ENCODE measurements at regions not wholly inside any gene's neighbourhood (a gene's known extent, or its start where the extent isn't known, plus 50 kb on each side); places are given as distances from the start of the nearest gene placed in this dataset.

GRCh38 chr4:1506956-1507721 lies 100.9 kb upstream of the NKX1-1 start:
- DNase-seq = no peak

- no peak for DNase-seq
Measured at GRCh38 chr4:1505511-1506460, 99.5 kb upstream of the NKX1-1 start.

DNA sequence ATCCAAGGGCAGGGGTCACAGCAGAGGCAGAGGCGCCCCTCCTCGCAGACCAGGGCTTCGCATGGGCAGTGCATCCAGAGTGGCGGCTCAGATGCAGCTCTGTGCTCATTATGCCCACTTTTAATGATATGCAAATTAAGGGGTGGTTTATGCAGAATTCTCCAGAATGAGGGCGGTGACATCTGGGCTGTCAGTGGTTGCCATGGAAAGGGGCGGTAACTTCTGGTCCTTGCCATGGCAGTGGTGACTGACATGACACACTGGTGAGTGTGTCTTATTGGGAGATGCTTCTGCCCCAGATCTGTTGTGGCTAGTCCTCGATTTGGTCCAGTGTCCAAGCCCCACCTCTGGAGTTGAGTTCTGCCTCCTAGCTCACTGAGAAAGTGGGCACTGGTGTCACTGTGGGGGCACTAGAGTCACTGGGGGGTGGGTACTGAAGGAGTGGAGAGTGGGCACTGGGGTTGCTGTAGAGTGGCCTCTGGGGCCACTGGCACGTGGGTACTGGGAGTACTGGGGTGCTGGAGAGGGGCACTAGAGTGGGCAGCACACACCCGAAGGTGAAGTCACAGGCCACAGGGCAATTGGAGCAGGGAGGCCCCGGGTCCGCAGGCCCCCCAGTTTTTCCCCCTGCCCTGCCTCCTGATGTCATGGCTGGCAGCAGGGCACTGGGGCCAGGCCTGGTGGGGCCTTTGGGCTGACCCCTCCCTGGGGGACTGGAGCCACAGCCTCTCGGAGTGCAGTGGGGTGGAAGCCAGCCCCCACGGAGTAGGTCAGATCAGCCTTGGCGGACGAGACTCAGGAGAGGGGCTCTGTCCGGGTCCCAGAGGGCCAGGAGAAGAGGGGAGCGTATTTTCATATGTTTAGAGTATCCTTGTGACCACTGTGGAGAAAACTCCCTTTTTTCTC lies 98.6 kb upstream of the NKX1-1 start:
- DNase-seq = no peak

GRCh38 chr4:1503583-1504471 lies 97.6 kb upstream of the NKX1-1 start:
- no peak for DNase-seq

DNA sequence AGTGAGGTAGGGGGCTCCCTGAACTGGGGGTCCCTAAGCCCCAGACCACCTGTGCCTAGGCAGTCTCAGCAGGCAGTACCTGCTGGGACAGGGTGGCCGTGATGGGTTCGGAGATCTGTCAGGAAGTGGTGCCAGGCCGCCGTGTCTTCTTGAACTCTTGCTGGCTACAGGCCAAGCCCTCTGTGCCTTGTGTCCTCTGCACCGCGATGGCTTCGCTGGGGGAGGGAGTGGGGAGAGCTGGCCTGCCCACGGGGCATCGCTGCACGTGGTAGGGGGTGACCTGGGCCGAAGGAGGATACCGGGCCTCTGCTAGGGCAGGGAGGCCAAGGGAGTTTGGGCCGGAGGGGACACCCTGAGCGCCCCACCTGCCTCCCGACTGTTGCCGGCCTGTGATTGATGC lies 96.7 kb upstream of the NKX1-1 start:
- no peak for DNase-seq

- DNase-seq = no peak
Measured at GRCh38 chr4:1502501-1502886, 96.3 kb upstream of the NKX1-1 start.

DNA sequence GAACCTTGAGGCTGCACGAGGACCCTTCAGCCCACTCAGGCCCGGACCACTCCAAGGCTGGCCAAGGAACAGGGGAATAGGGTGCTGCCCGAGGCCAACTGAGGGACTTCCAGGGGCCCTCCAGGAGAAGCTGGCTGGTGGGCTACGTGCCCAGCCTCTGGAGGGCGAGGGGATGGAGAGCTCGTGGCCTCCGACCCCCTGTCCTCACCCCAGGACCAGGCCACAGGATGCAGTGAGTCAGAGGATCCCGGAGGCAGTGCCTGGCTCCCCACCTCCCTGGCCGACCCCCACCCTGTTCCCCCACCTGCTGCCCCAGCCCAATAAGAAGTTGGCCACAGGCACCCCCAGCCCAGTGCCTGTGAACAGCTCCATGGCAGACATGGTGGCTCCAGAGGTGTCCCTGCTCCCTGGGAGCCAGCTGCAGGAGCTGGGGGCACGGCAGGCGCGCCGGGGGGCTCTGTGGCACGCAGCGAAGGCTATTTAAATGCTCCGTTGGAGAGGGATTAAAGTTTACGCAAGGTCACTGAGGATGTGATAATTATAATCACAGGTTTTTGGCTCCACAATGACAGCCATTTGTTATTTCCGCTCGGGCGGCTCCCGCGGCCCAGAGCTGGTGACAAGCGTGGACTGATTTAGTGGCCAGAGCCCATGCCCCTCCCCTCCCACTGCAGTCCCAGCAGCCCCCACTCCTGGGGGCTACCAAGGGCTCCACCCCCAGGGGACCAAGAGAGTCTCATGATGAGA lies 95.7 kb upstream of the NKX1-1 start:
- no peak for DNase-seq

- no peak for DNase-seq
Measured at GRCh38 chr4:1500966-1501753, 94.9 kb upstream of the NKX1-1 start.

- DNase-seq = no peak
Measured at GRCh38 chr4:1500231-1500965, 94.2 kb upstream of the NKX1-1 start.

GRCh38 chr4:1499465-1499864 lies 93.2 kb upstream of the NKX1-1 start:
- DNase-seq = no peak

DNA sequence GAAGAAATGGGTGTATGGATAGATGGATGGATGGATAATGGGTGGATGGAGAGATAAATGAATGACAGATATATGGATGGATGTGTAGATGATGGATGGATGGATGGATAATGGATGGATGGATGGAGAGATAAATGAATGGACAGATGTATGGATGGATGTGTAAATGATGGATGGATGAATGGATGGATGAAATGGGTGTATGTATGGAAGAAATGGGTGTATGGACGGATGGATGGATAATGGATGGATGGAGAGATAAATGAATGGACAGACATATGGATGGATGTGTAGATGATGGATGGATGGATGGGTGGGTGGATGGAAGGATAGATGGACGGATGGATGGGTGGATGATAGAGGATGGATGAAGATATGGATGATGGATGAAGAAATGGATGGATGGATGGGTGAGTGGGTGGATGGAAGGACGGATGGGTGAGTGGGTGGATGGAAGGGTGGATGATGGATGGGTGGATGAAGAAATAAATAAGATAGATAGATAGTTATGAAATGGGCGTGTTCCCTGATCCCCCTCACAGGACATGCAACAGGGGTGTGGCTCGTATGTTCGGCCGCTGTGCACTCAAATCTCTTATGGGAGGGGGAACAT lies 91.1 kb upstream of the NKX1-1 start:
- no peak for DNase-seq

DNA sequence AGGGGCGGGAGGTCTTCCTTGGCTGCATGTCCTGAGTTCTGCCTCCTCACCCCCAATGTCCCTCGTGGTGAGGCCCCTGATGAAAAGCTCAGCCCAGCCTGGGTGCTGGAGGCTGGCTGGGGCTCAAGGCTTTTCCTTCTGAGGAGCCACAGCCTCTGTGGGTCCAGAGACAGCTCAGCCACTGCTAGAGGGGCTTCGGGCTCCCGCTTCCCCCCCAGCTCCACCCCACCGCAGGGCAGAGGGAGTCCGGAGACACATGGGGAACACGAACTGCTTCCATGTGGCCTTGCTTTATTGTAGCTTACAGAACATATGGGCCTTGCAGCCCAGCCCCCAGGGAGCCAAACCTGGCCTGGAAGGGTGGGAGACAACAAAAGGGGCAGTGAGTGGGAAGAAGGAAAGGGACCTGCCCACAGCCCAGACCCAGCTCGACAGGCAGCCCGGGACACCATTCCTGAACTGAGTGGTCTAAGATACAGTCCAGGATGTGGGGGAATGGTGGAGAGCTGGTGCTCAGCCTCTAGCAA lies 89.9 kb upstream of the NKX1-1 start:
- no peak for DNase-seq

- no peak for DNase-seq
Measured at GRCh38 chr4:1495416-1496115, 89.3 kb upstream of the NKX1-1 start.

DNA sequence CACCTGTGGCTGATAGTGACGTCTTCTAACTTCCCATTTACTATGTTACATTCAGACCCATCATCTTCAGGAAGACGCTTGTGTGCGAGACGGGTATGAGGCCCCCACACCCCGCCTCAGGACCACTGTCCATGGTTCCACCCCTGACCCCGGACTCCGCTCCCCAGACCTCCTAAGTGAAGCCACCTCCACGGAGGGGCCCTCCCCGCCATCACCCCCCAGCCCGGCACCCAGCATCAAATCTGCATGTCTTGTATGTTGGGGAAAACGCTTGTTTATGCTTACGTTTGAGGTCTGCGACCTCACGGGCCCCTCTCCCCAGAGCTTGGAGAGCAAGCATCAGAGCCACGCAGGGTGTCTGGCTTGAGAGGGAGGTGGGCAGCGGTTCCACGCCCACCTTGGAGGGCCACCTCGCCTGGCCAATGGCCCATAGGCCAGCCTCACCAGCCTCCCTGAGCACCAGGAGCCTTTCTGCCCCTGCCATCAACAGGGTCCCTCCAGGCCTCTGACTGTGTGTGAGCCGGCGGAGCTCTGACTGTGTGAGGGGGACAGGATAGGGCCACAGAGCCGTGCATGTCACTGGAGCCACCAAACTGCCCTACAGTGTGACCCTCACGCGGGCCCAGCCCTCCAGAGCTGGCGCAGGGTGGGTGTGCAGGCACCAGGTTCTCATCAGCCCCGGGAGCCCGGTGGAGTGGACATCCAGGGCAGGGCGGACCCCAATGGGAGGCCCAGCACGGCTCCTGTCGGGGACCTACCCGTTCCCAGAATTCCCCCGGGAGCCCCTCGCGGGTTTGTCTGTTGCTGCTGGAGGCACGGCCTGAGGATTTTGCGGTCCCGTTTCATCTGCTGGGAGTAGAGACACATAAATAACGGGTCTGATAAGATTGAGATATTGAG lies 88.4 kb upstream of the NKX1-1 start:
- no peak for DNase-seq

GRCh38 chr4:1493540-1494287 lies 87.5 kb upstream of the NKX1-1 start:
- no peak for DNase-seq
